Panc1 (cell line): ENCODE measurements at regions not wholly inside any gene's neighbourhood (a gene's known extent, or its start where the extent isn't known, plus 50 kb on each side); places are given as distances from the start of the nearest gene placed in this dataset.

Source experiments
- ATAC-seq: fragments of 200-7000 bp; cut with Tn5 transposase; 2 replicates; pipeline ENCODE4 v1.9.1; 2020; ENCODE audit warnings: mild to moderate bottlenecking, moderate library complexity
- BruUV-seq: library from RNA; stranded (reverse); fragments of 400-500 nt; replicated peaks from 2 replicates; lab custom pipeline; 2021; lab: Mats Ljungman, UMichigan
- CTCF ChIA-PET: fragments of 300-600 bp; sonication (Branson Sonifier 250); formaldehyde crosslinking; loops from one replicate; lab custom pipeline; 2022; ENCODE audit warnings: antibody characterized with exemption; lab: Charles Lee
- POLR2A ChIA-PET: fragments of 300-600 bp; sonication (Branson Sonifier 250); formaldehyde crosslinking; loops from one replicate; lab custom pipeline; 2022; ENCODE audit warnings: antibody characterized with exemption; lab: Charles Lee
- DNase-seq: peaks from one replicate; pipeline ENCODE4 v3.0.0-alpha.2; 2010; ENCODE audit warnings: low read depth, low spot score
- H3K27ac ChIP-seq: 2 replicates; pipeline ENCODE4 v1.5.1; 2011; ENCODE audit warnings: mild to moderate bottlenecking, low read length, inconsistent platforms
- H3K27me3 ChIP-seq: fragments of 200-500 bp; sonication (Bioruptor generic); 2 replicates; pipeline ENCODE4 v1.6.0; 2014; ENCODE audit warnings: low read length, inconsistent platforms; ENCODE audit not compliant: control insufficient read depth, insufficient read depth
- H3K36me3 ChIP-seq: fragments of 200-500 bp; sonication (Bioruptor generic); 2 replicates; pipeline ENCODE4 v1.5.1; 2014; ENCODE audit warnings: inconsistent platforms, mild to moderate bottlenecking, low read length, moderate library complexity; ENCODE audit not compliant: control insufficient read depth, insufficient read depth
- H3K4me1 ChIP-seq: 2 replicates; pipeline ENCODE4 v1.5.1; 2011; ENCODE audit warnings: inconsistent platforms, mild to moderate bottlenecking, low read length, moderate library complexity; ENCODE audit not compliant: control insufficient read depth, insufficient read depth
- H3K4me3 ChIP-seq, 2 experiments: 2 replicates each; pipeline ENCODE4 v1.5.1; 2011 to 2012; ENCODE audit warnings: low read depth in 2 of 2, low read length in 2 of 2, mild to moderate bottlenecking in 2 of 2, inconsistent platforms in 1 of 2, moderate library complexity in 1 of 2
- H3K9me3 ChIP-seq: fragments of 200-500 bp; sonication (Bioruptor generic); 2 replicates; pipeline ENCODE4 v1.5.1; 2014; ENCODE audit warnings: low read depth, mild to moderate bottlenecking, inconsistent platforms, low read length, moderate library complexity; ENCODE audit not compliant: control insufficient read depth, insufficient read depth
- CTCF ChIP-seq: fragments of 450-650 bp; IDR thresholded peaks from 2 replicates; pipeline ENCODE4 v1.5.1; 2017; ENCODE audit warnings: mild to moderate bottlenecking
- POLR2AphosphoS5 ChIP-seq: IDR thresholded peaks from 2 replicates; pipeline ENCODE4 v1.6.1; 2012; ENCODE audit warnings: mild to moderate bottlenecking, low read depth, low read length, moderate library complexity
- REST ChIP-seq, 2 experiments: IDR thresholded peaks; 2 replicates each; pipeline ENCODE4 v1.6.1; 2011 to 2012; ENCODE audit warnings: low read depth in 2 of 2, control low read depth in 1 of 2, low read length in 1 of 2, mild to moderate bottlenecking in 1 of 2, moderate library complexity in 1 of 2; ENCODE audit not compliant: insufficient read depth in 1 of 2
- SIN3A ChIP-seq: IDR thresholded peaks from 2 replicates; pipeline ENCODE4 v1.6.1; 2012; ENCODE audit warnings: low read depth, mild to moderate bottlenecking, low read length, moderate library complexity, borderline replicate concordance; ENCODE audit not compliant: insufficient read depth
- TCF7L2 ChIP-seq: IDR thresholded peaks from 2 replicates; pipeline ENCODE4 v1.6.1; 2011; ENCODE audit warnings: mild to moderate bottlenecking, low read depth, low read length, inconsistent platforms
- in situ Hi-C: cut with HindIII; loops from 2 replicates; pipeline ENCODE4 v1.10.0; 2016; ENCODE audit warnings: low sequenced_read_pairs, low pct_unique_long_range_greater_than_20kb
- intact Hi-C: fragments of 100-400 bp; cut with micrococcal nuclease; formaldehyde crosslinking; loops from one replicate; pipeline ENCODE4 v1.10.0; 2022; ENCODE audit not compliant: unreplicated experiment

GRCh38 chr9:1604942-1605560 is 410.1 kb upstream of the SMARCA2 start:
- no TSS peak for BruUV-seq
- H3K9me3 ChIP-seq, result no peaks in the 10 kb centered on the region
- no peak overlapping the region for H3K4me3 ChIP-seq
- intact Hi-C loops, result no loop called here
- POLR2A ChIA-PET, result no interaction called here
- H3K27me3 ChIP-seq, result no peaks in the 10 kb centered on the region
- no peaks in the 10 kb centered on the region for H3K4me1 ChIP-seq
- ATAC-seq, result no peak
- no peak for TF ChIP-seq SIN3A
- peak; percentile 23; the same call in 1 of the 2 replicates for TF ChIP-seq CTCF
- TF ChIP-seq TCF7L2, result no peak
- no peak for TF ChIP-seq REST (IDR thresholded peaks at IDR 0.05; ENCODE audit: insufficient read depth in 1 of 2, low read depth in 2 of 2, low read length in 1 of 2)
- TF ChIP-seq POLR2AphosphoS5, result no peak
- no peak overlapping the region for H3K27ac ChIP-seq
- in situ Hi-C loops, result no loop called here
- CTCF ChIA-PET, result no interaction called here
- no peaks in the 10 kb centered on the region for H3K36me3 ChIP-seq
- peak; percentile 8 for DNase-seq

GRCh38 chr9:1606253-1606652 is 408.9 kb upstream of the SMARCA2 start:
- ChIA-PET CTCF (no interaction called here), POLR2A (no interaction called here)
- Histone ChIP-seq H3K27ac (no peak overlapping the region), H3K9me3 (no peaks in the 10 kb centered on the region), H3K27me3 (no peaks in the 10 kb centered on the region), H3K36me3 (no peaks in the 10 kb centered on the region), H3K4me3 (no peak overlapping the region), H3K4me1 (no peaks in the 10 kb centered on the region)
- intact Hi-C loops (no loop called here), in situ Hi-C loops (no loop called here)
- ATAC-seq (no peak), DNase-seq (no peak)
- BruUV-seq, result no TSS peak
- TF ChIP-seq SIN3A (no peak), CTCF (no peak), REST (IDR thresholded peaks at IDR 0.05; ENCODE audit: insufficient read depth in 1 of 2, low read depth in 2 of 2, low read length in 1 of 2) (no peak), POLR2AphosphoS5 (no peak), TCF7L2 (no peak)
